Spleen (tissue), 7 donors: ENCODE measurements at regions not wholly inside any gene's neighbourhood (a gene's known extent, or its start where the extent isn't known, plus 50 kb on each side); places are given as distances from the start of the nearest gene placed in this dataset.

Experiments used
- CTCF ChIP-seq, 11 experiments: fragments of 200-600 bp in 7 of 11; fragments of 450-650 bp in 4 of 11; sonication (generic) in 4 of 11; IDR thresholded peaks in 8 of 11; conservative IDR thresholded peaks in 3 of 11; 1 replicate in 7 of 11; 2 replicates in 4 of 11; pipeline versions ENCODE4 v1.4.0 to v1.8.0; 2016 to 2021; ENCODE audit warnings: antibody characterized with exemption in 11 of 11, inconsistent platforms in 4 of 11, mild to moderate bottlenecking in 1 of 11
- POLR2A ChIP-seq, 3 donors: fragments of 450-650 bp; IDR thresholded peaks; one replicate each; pipeline ENCODE4 v1.5.1; 2017; ENCODE audit warnings: antibody characterized with exemption in 3 of 3, mild to moderate bottlenecking in 1 of 3
- POLR2AphosphoS5 ChIP-seq, 3 donors: sonication (generic); formaldehyde crosslinking; IDR thresholded peaks; one replicate each; pipeline ENCODE4 v1.5.1; 2017; ENCODE audit warnings: antibody characterized with exemption in 3 of 3
- donor health status: DM: no; HTN: no; CAD: no; lungs with moderate emphysema.
- donor health status: DM: no; HTN: no; CAD: no.
- donor health status: DM: no; HTN: no; CAD: no.

- TF ChIP-seq CTCF (IDR thresholded peaks at IDR 0.05 in 8 of 11, conservative IDR thresholded peaks at IDR 0.05 in 3 of 11) (no peak), POLR2AphosphoS5 (IDR thresholded peaks at IDR 0.05) (no peak), POLR2A (IDR thresholded peaks at IDR 0.05) (no peak)
Measured at GRCh38 chr4:124943145-124943889, 230.8 kb upstream of the ANKRD50 start.
